Uterus (tissue), 3 donors: ENCODE measurements at regions not wholly inside any gene's neighbourhood (a gene's known extent, or its start where the extent isn't known, plus 50 kb on each side); places are given as distances from the start of the nearest gene placed in this dataset.

Source experiments
- DNase-seq, 2 donors: peaks; one replicate each; pipeline ENCODE4 v3.0.0-alpha.2; 2019 to 2020
- H3K27ac ChIP-seq, 2 donors: fragments of 200-600 bp; sonication (generic); 1 replicate in 1 of 2; 2 replicates in 1 of 2; pipeline ENCODE4 v1.5.1; 2016 to 2018
- H3K27me3 ChIP-seq, 2 donors: fragments of 200-600 bp; sonication (generic); one replicate each; pipeline ENCODE4 v1.5.1; 2018 to 2019; ENCODE audit warnings: control low read depth in 1 of 2
- H3K36me3 ChIP-seq, 2 donors: fragments of 200-600 bp; sonication (generic); one replicate each; pipeline ENCODE4 v1.5.1; 2019; ENCODE audit warnings: control low read depth in 1 of 2
- H3K4me1 ChIP-seq, 2 donors: fragments of 200-600 bp; sonication (generic); one replicate each; pipeline ENCODE4 v1.5.1; 2018 to 2019; ENCODE audit warnings: control low read depth in 1 of 2
- H3K4me3 ChIP-seq, 2 donors: fragments of 200-600 bp; sonication (generic); 1 replicate in 1 of 2; 2 replicates in 1 of 2; pipeline ENCODE4 v1.5.1; 2018 to 2019; ENCODE audit warnings: mild to moderate bottlenecking in 1 of 2
- H3K9me3 ChIP-seq, 2 donors: fragments of 200-600 bp; sonication (generic); one replicate each; pipeline ENCODE4 v1.5.1; 2019; ENCODE audit warnings: control low read depth in 1 of 2
- POLR2A ChIP-seq, 2 donors: fragments of 450-650 bp; IDR thresholded peaks; one replicate each; pipeline ENCODE4 v1.6.1; 2016; ENCODE audit warnings: antibody characterized with exemption in 2 of 2, mild to moderate bottlenecking in 1 of 2, moderate library complexity in 1 of 2
- intact Hi-C: fragments of 100-400 bp; cut with DNase I; formaldehyde crosslinking; loops from one replicate; pipeline ENCODE4 v1.15.1; 2023; ENCODE audit warnings: low total_unique reads
- TF ChIP-seq, protein P1 (sequence below), 4 experiments: fragments of 200-600 bp in 2 of 4; fragments of 450-650 bp in 2 of 4; sonication (generic) in 2 of 4; IDR thresholded peaks; one replicate each; pipeline ENCODE4 v1.5.1; 2016 to 2019; ENCODE audit warnings: antibody characterized with exemption in 4 of 4, mild to moderate bottlenecking in 2 of 4, moderate library complexity in 1 of 4
- donor health status: DM: yes; HTN: yes; CAD: no.

DNA sequence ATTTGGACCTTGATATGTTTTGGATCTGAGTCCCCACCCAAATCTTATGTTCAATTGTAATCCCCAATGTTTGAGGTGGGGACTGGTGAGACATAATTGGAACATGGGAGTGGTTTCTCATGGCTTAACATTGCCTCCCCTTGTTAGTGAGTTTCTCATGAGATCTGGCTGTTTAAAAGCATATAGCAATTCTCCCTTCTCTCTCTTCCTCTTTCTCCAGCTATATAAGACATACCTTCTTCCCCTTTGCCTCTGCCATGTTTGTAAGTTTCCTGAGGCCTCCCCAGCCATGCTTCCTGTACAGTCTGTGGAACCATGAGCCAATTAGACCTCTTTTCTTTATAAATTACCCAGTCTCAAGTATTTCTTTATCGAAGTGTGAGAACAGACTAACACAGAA is 692.4 kb downstream of the KCNT2 start:
- TF ChIP-seq, protein P1, sequence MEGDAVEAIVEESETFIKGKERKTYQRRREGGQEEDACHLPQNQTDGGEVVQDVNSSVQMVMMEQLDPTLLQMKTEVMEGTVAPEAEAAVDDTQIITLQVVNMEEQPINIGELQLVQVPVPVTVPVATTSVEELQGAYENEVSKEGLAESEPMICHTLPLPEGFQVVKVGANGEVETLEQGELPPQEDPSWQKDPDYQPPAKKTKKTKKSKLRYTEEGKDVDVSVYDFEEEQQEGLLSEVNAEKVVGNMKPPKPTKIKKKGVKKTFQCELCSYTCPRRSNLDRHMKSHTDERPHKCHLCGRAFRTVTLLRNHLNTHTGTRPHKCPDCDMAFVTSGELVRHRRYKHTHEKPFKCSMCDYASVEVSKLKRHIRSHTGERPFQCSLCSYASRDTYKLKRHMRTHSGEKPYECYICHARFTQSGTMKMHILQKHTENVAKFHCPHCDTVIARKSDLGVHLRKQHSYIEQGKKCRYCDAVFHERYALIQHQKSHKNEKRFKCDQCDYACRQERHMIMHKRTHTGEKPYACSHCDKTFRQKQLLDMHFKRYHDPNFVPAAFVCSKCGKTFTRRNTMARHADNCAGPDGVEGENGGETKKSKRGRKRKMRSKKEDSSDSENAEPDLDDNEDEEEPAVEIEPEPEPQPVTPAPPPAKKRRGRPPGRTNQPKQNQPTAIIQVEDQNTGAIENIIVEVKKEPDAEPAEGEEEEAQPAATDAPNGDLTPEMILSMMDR (IDR thresholded peaks at IDR 0.05): no peak
- TF ChIP-seq POLR2A (IDR thresholded peaks at IDR 0.05): no peak
- intact Hi-C loops: no loop called here

DNA sequence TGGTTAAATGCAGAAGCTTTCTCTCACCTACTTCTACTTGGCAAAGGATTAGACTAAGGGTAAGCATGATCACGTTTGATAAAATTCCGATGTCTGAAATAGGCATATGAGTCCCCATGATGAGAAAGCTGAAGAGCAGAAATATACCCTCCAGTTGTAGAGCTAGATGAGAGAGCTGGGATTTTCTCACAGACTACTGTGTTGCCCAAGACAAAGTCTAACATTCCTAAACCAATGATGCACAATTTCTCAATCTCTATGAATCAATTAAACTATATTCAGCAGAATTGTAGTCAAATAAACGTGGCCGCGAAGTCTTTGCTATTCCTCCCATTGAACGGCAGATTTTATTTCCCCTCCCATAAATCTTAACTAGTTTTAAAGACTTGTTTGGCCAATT is 699.2 kb downstream of the KCNT2 start:
- Histone ChIP-seq H3K4me1 (no peaks in the 10 kb centered on the region), H3K36me3 (no peaks in the 10 kb centered on the region), H3K27ac (no peak overlapping the region), H3K27me3 (no peaks in the 10 kb centered on the region), H3K4me3 (no peak overlapping the region), H3K9me3 (no peaks in the 10 kb centered on the region)
- no peak for TF ChIP-seq POLR2A (IDR thresholded peaks at IDR 0.05)
- TF ChIP-seq, protein P1 (IDR thresholded peaks at IDR 0.05): no peak
- intact Hi-C loops: no loop called here
- DNase-seq: no peak

More for the DNA sequence above, 692.4 kb downstream of the KCNT2 start:
- no peak overlapping the region for H3K27ac ChIP-seq
- DNase-seq: no peak
- H3K27me3 ChIP-seq: peaks cover 0 to 5% of the 10 kb centered on the region in 2 donors
- no peaks in the 10 kb centered on the region for H3K36me3 ChIP-seq
- no peaks in the 10 kb centered on the region for H3K4me1 ChIP-seq
- no peak overlapping the region for H3K4me3 ChIP-seq
- no peaks in the 10 kb centered on the region for H3K9me3 ChIP-seq

DNA sequence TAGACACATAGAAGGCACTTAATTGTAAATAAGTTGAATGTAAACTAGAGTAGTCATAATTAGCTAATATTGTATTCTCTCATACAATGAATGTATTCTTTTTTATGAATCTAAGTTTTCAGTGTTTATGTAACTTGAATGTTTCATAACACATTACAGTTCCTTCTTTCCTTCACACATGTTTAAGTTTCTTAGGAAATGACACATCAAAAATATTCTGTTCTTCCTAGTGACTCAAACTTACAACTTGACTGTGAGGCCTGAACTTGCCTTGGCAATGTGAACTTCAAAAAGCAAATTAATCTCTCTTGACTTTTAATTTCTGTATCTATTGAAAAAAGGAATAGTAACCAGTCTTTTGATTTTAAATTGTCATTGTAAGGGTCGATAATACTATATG is 700.1 kb downstream of the KCNT2 start:
- Histone ChIP-seq H3K4me1 (no peaks in the 10 kb centered on the region), H3K27ac (no peak overlapping the region), H3K9me3 (no peaks in the 10 kb centered on the region), H3K36me3 (no peaks in the 10 kb centered on the region), H3K4me3 (no peak overlapping the region), H3K27me3 (no peaks in the 10 kb centered on the region)
- no peak for DNase-seq
- TF ChIP-seq, protein P1 (IDR thresholded peaks at IDR 0.05): no peak
- TF ChIP-seq POLR2A (IDR thresholded peaks at IDR 0.05): no peak
- intact Hi-C loops: no loop called here

DNA sequence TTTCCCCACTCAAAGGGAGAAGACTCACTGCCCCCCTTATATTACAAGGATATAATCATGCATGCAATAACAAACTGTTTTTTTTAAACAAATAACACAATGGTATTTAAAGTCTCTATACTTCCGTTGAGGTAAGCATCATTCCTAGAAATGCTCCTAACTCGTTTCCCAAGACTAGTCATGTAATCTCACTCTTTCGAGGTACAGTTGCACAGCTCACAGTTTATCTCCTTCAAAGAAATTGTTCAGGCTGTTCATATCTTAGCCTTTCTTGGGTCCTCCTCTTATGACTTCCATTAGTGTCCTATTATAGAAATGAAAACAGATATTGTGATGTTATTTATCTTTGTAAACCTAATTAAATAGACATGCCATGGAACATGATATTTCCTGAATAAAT is 705.0 kb downstream of the KCNT2 start:
- TF ChIP-seq, protein P1 (IDR thresholded peaks at IDR 0.05): no peak
- TF ChIP-seq POLR2A (IDR thresholded peaks at IDR 0.05): no peak
- no peak for DNase-seq
- intact Hi-C loops: no loop called here

DNA sequence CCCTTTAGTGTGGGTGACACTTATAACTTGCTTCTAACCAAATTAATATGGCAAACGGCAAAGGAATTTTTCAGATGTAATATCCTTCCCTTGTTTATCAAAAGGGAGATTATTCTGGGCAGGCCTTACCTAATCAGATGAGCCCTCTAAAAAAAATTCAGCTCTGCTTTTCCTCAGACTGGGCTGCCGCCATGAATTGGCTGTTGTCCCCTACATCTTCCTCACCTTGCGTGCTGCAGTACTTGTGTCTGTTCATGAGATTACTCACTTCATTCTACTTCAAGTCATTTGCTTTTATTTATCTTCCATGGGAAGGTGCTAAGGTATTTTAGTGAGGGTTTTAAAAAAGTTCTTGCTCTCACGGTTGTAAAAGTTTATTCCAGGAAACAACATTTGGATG is 705.5 kb downstream of the KCNT2 start:
- no peak overlapping the region for H3K27ac ChIP-seq
- intact Hi-C loops: no loop called here
- H3K9me3 ChIP-seq: no peaks in the 10 kb centered on the region
- no peak overlapping the region for H3K4me3 ChIP-seq
- no peaks in the 10 kb centered on the region for H3K4me1 ChIP-seq
- no peaks in the 10 kb centered on the region for H3K36me3 ChIP-seq
- no peak for DNase-seq
- no peaks in the 10 kb centered on the region for H3K27me3 ChIP-seq
- TF ChIP-seq, protein P1 (IDR thresholded peaks at IDR 0.05): no peak
- TF ChIP-seq POLR2A (IDR thresholded peaks at IDR 0.05): no peak

More for the DNA sequence above, 705.0 kb downstream of the KCNT2 start:
- Histone ChIP-seq H3K9me3 (no peaks in the 10 kb centered on the region), H3K4me1 (no peaks in the 10 kb centered on the region), H3K27me3 (no peaks in the 10 kb centered on the region), H3K36me3 (no peaks in the 10 kb centered on the region), H3K4me3 (no peak overlapping the region), H3K27ac (no peak overlapping the region)
